ENCODE measurements at regions not wholly inside any gene's neighbourhood (a gene's known extent, or its start where the extent isn't known, plus 50 kb on each side); places are given as distances from the start of the nearest gene placed in this dataset.

DNA sequence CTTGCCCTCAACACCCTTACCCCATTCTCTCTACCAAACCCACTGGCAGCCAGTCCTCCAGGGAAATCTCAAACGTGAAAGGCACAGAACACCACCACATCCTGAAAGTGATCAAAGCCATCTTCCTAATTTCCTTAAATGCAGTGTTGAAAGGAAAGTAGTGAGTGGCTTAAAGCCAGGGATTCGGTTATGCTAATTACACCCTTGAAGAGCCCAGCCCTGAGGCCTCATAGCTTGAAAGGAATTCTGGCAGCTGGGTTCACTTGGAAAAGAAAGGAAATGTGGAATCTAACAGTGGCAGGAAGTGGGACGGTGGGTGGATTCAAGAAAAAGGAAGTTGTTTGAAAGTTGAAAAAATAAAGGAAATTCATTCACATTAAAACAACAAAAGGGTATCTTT is 73.0 kb upstream of the FICD start:
- no peak overlapping the region for H3K9ac ChIP-seq (ENCODE audit: insufficient read depth, low read length)
- no peak overlapping the region for H3K27ac ChIP-seq (ENCODE audit: insufficient read depth, low read length)
- no peaks in the 10 kb centered on the region for H3K4me1 ChIP-seq (ENCODE audit: control insufficient read depth, extremely low read depth, insufficient read depth, low read length)
- H3K36me3 ChIP-seq (ENCODE audit: control insufficient read depth, insufficient read depth, low read length) = no peaks in the 10 kb centered on the region
- H3K4me2 ChIP-seq (ENCODE audit: extremely low read depth, insufficient read depth, low read length) = no peak overlapping the region
- H3K4me3 ChIP-seq (replicated peaks in 1 of 4; ENCODE audit: control extremely low read depth in 1 of 4, insufficient read depth in 1 of 4, low read depth in 3 of 4, low read length in 4 of 4) = no peak overlapping the region
- no peaks in the 10 kb centered on the region for H3K79me2 ChIP-seq (ENCODE audit: control insufficient read depth, insufficient read depth, low read length)
- H3K27me3 ChIP-seq (ENCODE audit: control insufficient read depth, insufficient read depth, low read length) = no peaks in the 10 kb centered on the region
- no peaks in the 10 kb centered on the region for H3K9me3 ChIP-seq (ENCODE audit: control insufficient read depth, insufficient read depth, low read depth, low read length)
- no peak for TF ChIP-seq EZH2 (IDR thresholded peaks at IDR 0.05; ENCODE audit: low read length, missing control alignments)
- TF ChIP-seq, protein P1, sequence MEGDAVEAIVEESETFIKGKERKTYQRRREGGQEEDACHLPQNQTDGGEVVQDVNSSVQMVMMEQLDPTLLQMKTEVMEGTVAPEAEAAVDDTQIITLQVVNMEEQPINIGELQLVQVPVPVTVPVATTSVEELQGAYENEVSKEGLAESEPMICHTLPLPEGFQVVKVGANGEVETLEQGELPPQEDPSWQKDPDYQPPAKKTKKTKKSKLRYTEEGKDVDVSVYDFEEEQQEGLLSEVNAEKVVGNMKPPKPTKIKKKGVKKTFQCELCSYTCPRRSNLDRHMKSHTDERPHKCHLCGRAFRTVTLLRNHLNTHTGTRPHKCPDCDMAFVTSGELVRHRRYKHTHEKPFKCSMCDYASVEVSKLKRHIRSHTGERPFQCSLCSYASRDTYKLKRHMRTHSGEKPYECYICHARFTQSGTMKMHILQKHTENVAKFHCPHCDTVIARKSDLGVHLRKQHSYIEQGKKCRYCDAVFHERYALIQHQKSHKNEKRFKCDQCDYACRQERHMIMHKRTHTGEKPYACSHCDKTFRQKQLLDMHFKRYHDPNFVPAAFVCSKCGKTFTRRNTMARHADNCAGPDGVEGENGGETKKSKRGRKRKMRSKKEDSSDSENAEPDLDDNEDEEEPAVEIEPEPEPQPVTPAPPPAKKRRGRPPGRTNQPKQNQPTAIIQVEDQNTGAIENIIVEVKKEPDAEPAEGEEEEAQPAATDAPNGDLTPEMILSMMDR (conservative IDR thresholded peaks at IDR 0.05 in 1 of 2, IDR thresholded peaks at IDR 0.05 in 1 of 2; ENCODE audit: low read depth in 1 of 2, low read length in 2 of 2) = no peak
- H2AFZ ChIP-seq (ENCODE audit: low read length) = no peak overlapping the region
- no peak for DNase-seq (ENCODE audit: low read depth in 2 of 2)
- H4K20me1 ChIP-seq (ENCODE audit: control insufficient read depth, extremely low read depth, insufficient read depth, low read length) = no peaks in the 10 kb centered on the region

- DNase-seq (ENCODE audit: low read depth in 2 of 2) = no peak
- H3K4me2 ChIP-seq (ENCODE audit: extremely low read depth, insufficient read depth, low read length) = no peak overlapping the region
Observed at GRCh38 chr12:108441549-108441948, 73.5 kb upstream of the FICD start.

DNA sequence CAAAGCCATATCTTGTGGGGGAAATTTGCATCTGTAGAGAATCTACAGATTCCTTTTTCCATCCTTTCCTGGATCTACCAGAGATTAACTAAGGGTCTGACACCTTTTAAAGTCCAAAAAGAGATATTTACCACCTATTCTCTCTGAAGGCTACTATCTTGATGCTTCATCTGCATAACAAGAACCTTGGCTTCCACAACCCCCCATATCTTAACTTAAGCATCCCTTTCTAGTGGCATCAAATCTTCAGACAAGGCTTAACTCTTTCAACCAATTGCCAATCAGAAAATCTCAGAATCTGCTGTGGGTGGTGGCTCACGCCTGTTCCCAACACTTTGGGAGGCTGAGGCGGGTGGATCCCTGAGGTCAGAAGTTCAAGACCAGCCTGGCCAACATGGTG is 74.3 kb upstream of the FICD start:
- Histone ChIP-seq H3K4me1 (ENCODE audit: control insufficient read depth, extremely low read depth, insufficient read depth, low read length) (no peaks in the 10 kb centered on the region), H3K36me3 (ENCODE audit: control insufficient read depth, insufficient read depth, low read length) (no peaks in the 10 kb centered on the region)
- TF ChIP-seq EZH2 (IDR thresholded peaks at IDR 0.05; ENCODE audit: low read length, missing control alignments) = no peak
- TF ChIP-seq, protein P1 (conservative IDR thresholded peaks at IDR 0.05 in 1 of 2, IDR thresholded peaks at IDR 0.05 in 1 of 2; ENCODE audit: low read depth in 1 of 2, low read length in 2 of 2) = no peak

More at GRCh38 chr12:108441549-108441948, 73.5 kb upstream of the FICD start:
- H3K36me3 ChIP-seq (ENCODE audit: control insufficient read depth, insufficient read depth, low read length) = no peaks in the 10 kb centered on the region
- H3K79me2 ChIP-seq (ENCODE audit: control insufficient read depth, insufficient read depth, low read length) = no peaks in the 10 kb centered on the region
- H4K20me1 ChIP-seq (ENCODE audit: control insufficient read depth, extremely low read depth, insufficient read depth, low read length) = no peaks in the 10 kb centered on the region
- H3K4me1 ChIP-seq (ENCODE audit: control insufficient read depth, extremely low read depth, insufficient read depth, low read length) = no peaks in the 10 kb centered on the region
- no peaks in the 10 kb centered on the region for H3K27me3 ChIP-seq (ENCODE audit: control insufficient read depth, insufficient read depth, low read length)
- H2AFZ ChIP-seq (ENCODE audit: low read length) = no peak overlapping the region
- no peaks in the 10 kb centered on the region for H3K9me3 ChIP-seq (ENCODE audit: control insufficient read depth, insufficient read depth, low read depth, low read length)
- no peak for TF ChIP-seq EZH2 (IDR thresholded peaks at IDR 0.05; ENCODE audit: low read length, missing control alignments)
- TF ChIP-seq, protein P1 (conservative IDR thresholded peaks at IDR 0.05 in 1 of 2, IDR thresholded peaks at IDR 0.05 in 1 of 2; ENCODE audit: low read depth in 1 of 2, low read length in 2 of 2) = no peak
- no peak overlapping the region for H3K27ac ChIP-seq (ENCODE audit: insufficient read depth, low read length)
- no peak overlapping the region for H3K4me3 ChIP-seq (replicated peaks in 1 of 4; ENCODE audit: control extremely low read depth in 1 of 4, insufficient read depth in 1 of 4, low read depth in 3 of 4, low read length in 4 of 4)
- H3K9ac ChIP-seq (ENCODE audit: insufficient read depth, low read length) = no peak overlapping the region

More for the DNA sequence above, 74.3 kb upstream of the FICD start:
- H3K79me2 ChIP-seq (ENCODE audit: control insufficient read depth, insufficient read depth, low read length) = no peaks in the 10 kb centered on the region
- H3K27ac ChIP-seq (ENCODE audit: insufficient read depth, low read length) = no peak overlapping the region
- H4K20me1 ChIP-seq (ENCODE audit: control insufficient read depth, extremely low read depth, insufficient read depth, low read length) = no peaks in the 10 kb centered on the region
- H3K9ac ChIP-seq (ENCODE audit: insufficient read depth, low read length) = no peak overlapping the region
- no peak overlapping the region for H2AFZ ChIP-seq (ENCODE audit: low read length)
- no peaks in the 10 kb centered on the region for H3K9me3 ChIP-seq (ENCODE audit: control insufficient read depth, insufficient read depth, low read depth, low read length)
- no peak overlapping the region for H3K4me2 ChIP-seq (ENCODE audit: extremely low read depth, insufficient read depth, low read length)
- DNase-seq (ENCODE audit: low read depth in 2 of 2) = no peak
- H3K27me3 ChIP-seq (ENCODE audit: control insufficient read depth, insufficient read depth, low read length) = no peaks in the 10 kb centered on the region
- H3K4me3 ChIP-seq (replicated peaks in 1 of 4; ENCODE audit: control extremely low read depth in 1 of 4, insufficient read depth in 1 of 4, low read depth in 3 of 4, low read length in 4 of 4) = no peak overlapping the region
